Fibroblast of skin of right quadriceps (primary cell): ENCODE measurements at regions not wholly inside any gene's neighbourhood (a gene's known extent, or its start where the extent isn't known, plus 50 kb on each side); places are given as distances from the start of the nearest gene placed in this dataset.

Experiments
- DNase-seq: peaks from one replicate; pipeline ENCODE4 v3.0.0-alpha.2; 2013

DNA sequence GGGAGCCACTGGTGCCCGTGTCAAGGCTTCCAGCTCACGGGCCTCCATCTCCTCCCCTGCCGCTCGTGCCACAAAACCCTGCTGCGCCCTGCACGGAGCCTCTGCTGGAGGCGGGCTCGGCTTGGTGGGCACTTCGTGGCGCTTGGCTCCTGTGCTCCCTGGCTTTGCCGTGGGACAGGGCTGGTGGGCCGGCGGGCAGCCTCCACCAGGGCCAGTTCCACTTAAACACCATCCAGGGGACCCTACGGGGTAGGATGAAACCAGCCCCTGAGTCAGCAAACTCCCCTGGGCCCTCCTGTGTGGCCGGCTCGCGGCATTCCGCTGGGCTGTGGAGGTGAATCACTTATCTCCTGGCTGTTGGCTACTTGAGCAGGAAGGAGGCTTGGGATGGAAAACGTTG, 1304.6 kb downstream of the BRD1 start:
- DNase-seq, result peak; percentile 39

DNA sequence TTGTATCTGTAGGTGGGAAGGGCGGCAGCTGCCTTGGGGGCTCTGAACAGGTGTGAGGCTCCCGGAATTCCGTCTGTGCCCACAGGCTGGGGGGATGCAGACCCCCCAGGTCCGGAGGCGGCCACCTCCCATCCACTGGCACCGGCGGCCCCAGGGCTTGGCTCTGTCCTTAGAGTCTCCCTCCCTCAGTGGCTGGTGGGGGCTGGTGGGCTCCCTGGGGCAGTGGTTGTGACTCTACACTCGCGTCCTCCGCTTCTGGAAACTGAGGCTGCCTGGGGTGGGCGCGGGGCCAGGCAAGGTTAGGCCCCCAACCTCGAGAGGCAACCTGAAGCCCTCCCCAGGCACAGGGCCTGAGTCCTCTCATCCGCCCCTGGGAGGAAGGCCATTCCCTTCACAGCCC, 1305.4 kb downstream of the BRD1 start:
- no peak for DNase-seq

DNA sequence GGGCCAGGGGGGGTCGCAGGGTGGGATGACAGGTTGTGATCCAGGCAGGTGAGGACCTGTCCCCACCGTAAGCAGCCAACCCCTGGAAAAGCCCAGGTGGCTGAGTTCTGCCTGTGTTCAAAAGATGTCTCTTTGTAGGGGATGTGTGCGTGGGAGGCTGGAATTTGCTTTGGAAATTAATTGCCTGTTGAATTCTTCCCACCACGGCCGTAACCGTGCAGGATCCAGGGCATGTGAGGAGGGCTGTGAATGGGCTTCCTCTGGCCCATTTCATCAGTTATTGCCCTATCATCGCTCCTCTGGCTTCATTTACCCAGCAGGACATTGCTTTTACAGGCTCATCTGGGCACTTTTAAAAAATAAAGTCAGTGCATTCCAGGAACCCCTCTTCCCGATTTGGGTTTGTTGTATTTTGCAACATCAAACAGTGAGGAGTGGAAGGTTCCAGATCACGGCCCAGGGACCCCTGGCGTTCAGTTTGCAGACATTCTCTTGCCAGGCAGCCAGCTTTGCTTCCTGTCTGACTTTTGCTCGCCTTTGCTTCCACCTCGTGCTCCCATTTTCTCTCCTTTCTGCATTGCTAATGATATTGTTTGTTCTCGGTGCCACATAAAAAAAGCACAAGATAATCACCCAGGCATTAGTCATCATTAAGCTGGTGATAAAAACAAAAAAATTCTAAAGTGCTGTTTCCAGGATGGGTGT, 1306.6 kb downstream of the BRD1 start:
- peak; percentile 7 for DNase-seq

DNA sequence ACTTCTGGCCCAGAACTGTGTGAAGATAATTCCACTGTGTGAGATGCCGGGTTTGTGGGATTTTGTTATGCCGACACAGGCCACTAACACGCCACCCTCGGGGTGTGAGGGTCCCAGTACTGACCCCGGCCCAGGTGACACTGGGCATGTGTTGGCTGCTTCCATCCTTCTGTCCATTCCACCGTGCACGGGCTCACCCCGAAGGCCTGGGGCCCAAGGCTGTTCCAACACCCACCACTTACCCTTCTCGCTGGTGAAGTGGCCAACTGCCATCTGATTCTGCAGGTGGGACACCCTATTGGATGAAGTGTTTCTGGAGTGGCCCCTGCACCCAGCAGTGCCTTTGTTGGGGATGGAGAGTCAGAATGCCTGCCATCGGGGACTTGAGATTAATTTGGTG, 1307.5 kb downstream of the BRD1 start:
- DNase-seq, result no peak

DNA sequence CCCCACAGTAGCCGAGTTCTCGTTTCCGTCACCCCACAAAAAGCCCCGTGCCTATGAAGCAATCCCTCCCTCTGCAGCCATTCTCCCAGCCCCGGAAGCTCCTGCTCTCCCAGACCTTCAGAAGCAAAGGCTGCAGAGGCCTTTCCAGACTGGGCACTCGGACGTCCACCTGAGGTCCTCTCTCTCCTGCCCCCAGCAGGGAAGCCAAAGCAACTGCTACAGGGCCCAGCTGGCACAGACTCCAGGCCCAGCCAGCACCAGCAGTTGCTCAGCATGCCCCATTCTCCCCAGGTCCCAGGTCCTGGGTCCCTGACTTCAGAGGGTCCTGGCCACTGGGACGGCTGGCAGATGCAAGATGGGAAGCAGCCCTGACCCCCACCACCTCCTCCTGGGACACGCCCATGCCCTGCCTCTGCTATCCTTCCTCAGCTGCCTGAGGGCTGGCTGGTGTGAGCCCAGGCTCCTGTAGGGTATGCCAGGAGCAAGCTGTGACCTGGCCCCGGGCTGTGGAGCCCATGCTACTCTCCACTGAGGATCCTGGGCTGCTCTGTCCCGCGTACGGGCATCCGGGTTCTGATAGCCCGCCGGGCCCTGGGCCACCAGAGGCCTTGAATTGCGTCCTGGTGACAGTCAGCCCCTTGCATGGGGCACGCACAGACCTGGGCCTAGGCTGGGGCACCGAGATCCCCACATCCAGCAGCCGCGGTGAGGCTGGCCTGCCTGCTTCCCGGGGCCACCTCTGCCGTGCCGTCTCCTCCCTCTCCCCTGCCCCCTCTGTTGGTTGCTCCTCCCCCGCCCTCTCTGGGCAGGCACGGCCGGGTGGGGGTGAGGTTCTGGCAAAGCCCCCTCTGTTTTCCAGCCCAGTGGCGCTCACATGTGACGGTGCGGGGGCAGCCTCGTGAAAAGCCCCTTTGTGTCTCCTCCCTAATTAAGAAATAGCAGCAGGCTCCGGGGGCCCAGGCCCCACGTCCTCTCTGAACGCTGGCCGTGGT, 1310.3 kb downstream of the BRD1 start:
- no peak for DNase-seq

DNA sequence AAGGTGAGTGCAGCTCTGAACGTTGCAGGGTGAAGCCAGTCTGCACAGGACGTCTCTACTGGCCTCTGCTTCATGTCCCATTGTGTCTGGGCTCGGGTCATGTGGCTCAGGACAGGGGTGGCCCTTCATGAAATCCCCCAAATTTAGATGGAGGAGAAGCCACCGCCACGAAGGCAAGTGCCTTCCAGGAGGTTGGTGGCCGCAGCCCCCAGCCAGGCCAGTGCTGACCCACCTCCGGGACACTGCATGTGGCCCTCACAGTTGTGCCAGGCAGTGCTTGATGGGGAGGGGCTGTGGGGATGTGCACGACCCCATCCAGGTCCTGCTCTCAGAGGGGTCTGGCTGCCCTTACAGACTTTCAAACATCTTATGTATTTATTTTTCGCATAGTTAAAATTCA, 1311.1 kb downstream of the BRD1 start:
- DNase-seq, result no peak

DNA sequence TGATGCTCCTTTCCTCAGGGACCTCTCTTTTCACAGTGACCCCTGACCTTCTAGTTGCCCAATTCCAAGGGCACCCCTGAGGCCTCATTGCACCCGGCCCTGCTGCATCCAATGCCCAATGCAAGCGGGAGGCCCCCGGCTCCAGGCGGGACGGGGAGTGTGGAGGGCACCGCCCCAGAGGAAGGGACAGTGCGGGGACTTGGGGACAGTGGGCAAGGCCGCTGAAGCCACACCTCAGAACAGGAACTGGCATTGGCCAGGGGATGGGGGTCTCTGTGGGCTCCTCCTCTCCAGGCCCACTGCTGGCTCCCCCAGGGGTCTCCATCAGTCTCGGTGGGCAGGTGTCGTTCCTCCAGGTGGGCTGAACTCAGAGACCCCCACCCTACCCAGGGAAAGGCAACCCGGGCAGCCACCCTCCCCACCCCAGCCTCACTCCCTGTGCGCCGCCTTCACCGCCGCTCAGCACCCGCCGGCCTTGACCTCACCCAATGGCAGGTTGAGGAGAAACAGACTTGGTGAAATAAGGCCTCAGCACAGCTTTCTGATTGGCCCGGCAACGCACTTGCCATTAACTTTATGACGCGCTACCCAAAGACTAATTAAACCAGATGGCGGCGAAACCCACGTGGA, 1312.0 kb downstream of the BRD1 start:
- no peak for DNase-seq

DNA sequence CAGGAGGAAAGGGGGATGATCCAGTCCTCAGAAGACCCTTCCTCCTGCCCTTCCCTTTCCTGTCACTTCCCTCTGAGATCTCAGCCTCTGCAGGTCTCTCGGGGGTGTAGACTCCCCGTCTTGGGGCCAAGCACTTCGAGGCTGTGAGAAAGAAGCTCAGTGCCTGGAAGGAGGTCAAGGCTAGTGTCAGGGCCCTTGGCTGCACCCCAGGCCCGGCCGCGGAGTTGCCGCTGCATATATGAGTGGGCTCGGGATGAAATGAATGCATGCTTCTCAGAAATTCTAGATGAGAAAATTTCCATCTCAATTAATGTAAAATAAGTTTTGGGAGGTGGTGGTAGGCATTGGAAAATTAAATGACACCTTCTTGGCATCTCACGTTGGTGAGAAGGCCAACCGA, 1313.7 kb downstream of the BRD1 start:
- no peak for DNase-seq

DNA sequence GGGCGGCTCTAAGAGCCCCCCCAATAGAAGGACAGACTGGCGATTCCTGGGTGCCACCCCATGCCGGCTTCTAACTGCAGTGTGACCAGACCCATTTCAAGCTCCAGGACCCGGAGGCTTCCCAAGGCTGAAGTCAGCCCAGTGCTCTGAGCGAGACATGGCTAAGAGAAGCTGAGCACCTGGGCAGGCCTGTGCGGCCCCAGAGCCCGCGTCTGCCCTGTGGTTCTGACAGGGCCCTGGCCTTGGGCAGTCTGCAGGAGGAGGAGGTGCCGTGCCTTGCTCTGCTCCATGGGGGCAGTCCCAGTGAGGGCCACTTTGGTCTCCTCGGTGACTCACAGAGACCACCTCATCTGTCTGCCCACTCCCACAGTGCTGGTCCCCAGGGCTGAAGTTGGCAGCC, 1314.2 kb downstream of the BRD1 start:
- DNase-seq, result no peak

DNA sequence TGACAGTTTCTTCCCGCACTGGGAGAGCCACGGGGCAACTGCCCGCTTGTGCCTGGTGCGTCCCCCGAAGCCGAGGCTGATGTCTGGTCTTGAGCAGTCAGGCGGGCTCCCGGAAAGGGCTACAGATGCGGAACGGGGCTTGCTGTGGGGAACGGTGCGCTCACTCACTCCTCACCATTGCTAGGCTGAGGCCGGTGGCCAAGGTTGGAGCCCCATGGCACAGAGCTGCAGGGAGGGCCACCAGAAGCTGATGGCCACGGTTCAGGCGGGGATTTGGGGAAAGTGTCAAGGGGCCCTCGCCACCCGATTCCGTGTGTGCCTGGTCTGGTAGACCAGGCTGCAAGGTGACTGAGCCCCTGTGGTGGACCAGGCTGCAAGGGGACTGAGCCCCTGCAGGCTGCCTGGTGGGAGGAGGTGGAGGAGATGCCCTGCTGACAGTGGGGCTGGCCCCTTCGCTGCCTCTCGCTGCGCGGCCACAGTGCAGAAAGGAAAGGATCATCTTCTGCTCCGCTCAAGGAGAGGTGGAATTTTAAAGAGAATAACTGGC, 1315.8 kb downstream of the BRD1 start:
- DNase-seq, result no peak

DNA sequence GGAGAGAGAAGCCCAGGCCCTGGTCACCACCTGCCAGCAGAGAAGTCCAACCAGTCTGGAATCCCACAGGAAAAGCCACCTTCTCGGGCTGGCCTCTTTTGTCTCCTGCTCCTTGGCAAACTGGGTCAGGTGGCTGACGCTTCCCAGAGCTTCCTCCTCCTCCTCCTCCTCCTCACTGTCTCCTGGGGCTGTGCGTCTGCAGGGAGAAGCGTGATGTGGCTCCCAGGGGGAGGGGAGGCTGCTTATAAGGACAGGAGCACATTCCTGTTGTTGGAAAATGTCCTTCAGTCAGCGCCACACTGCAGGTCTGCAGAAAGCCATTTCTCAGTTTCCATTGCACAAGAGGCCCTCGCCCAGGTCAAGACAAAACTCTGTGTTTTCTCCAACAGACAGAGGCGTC, 1316.5 kb downstream of the BRD1 start:
- no peak for DNase-seq

DNA sequence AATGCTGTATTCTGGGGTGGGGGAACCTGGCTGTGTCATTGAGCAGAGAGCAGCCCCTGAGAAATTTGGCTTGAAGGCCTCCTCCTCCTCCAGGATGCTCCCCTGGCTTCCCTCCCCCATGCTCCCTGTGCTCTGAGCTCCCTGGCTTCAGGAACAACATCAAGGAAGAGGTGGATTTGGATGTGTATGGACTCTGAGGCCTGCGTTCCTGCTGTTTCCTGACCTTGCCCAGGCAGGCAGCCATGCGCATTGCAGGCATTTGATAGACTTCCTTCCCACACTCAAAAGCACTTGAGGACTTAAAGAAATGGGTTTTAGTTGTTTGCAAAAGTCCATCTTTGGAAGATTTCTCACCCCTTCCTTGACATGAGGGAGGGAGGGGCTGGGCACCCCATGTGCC, 1317.1 kb downstream of the BRD1 start:
- DNase-seq, result no peak

DNA sequence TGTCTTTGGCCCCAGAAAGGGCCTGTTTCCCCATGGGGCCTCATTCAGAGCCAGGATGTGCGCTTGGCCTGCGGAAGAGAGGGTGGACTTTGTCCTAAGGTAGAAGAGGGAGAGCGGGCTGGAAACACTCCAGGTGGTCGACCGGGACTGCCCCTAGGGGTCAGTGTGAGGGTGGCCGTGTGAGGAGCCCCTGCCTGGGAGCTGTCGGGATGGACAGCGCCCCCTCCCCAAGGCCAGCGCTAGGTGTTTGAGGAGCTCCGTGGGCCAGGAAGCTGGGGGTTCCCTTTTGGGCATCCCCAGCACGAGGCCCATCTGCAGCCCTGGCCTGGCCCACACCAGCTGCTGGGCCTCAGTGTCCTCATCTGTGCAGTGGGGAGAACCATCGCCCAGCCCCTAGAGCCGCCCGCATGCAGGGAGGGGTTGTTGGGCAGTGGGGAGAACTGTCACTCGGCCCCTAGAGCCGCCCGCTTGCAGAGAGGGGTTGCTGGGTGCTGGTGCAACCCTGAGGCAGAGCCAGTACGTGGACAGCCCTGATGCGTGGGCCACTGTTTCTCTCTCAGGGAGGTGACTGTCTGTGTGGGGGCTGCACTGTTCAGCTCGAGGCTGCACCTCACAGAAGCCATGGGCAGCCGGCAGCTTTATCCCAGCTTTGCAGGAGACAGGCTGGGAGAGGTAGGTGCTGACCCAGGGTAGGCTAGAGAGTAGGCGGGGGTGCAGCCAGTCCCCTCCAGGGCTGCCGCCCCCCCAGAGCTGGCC, 1319.9 kb downstream of the BRD1 start:
- no peak for DNase-seq

DNA sequence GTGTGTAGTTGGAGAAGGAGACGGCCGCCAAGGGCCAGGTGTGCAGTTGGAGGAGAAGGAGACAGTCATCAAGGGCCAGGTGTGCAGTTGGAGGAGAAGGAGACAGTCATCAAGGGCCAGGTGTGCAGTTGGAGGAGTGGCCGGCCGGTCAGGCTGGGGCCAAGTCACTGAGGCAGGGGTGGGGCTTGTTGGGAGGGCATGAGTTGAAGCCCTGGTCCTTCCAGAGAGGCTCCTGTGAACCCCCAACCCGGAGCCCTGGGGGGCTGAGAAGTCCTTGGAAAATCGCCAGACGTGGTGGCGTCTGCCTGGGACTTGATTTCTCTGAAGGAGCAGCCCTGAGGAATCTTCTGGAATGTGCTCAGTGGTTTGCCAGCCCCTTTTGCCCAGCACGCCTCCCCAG, 1320.5 kb downstream of the BRD1 start:
- DNase-seq, result no peak

DNA sequence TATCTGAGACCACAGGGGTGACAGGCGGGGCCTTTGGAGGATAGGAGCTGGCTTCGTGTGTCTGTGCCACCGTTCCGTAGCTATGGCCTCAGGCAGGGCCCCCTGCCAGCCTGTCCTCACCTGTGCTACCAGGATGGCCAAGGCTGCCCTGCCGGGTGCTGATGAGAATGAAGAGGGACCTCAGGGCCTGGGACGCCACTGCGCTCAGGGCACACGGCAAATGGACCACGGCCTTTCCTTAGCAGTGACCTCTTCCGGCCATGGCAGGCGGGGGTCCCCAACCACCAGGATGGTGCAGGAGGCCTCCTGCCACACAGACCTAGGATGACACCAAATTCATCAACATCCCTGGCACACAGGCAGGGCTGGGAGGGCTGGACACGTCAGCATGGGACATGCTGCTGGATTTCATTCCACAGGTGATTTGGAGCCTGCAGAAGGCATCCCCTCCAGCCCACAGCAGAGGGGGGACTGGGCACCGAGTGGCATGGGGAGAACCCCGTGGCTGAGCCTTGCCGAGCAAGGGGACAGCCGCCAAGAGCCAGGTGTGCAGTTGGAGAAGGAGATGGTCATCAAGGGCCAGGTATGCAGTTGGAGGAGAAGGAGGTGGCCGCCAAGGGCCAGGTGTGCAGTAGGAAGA, 1321.0 kb downstream of the BRD1 start:
- DNase-seq, result no peak

DNA sequence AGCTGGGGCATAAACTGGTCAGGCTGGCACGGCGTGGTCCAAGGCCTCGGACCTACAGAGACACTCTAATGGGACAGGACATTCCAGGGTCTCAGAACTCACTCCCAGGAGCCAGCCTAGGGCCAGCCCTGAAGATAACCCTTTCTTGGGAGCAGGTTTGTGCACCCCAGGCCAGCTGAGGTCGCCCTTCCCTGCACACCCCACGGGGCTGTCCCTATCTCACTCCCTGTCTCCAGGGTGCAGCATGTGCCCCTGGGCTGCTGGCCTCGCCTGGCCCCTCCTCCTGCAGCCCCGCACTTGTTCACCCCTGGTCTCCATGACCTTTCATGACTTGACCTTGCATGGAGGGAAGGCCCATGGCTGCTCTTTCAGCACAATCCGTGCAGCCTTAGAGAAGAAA, 1321.8 kb downstream of the BRD1 start:
- no peak for DNase-seq

DNA sequence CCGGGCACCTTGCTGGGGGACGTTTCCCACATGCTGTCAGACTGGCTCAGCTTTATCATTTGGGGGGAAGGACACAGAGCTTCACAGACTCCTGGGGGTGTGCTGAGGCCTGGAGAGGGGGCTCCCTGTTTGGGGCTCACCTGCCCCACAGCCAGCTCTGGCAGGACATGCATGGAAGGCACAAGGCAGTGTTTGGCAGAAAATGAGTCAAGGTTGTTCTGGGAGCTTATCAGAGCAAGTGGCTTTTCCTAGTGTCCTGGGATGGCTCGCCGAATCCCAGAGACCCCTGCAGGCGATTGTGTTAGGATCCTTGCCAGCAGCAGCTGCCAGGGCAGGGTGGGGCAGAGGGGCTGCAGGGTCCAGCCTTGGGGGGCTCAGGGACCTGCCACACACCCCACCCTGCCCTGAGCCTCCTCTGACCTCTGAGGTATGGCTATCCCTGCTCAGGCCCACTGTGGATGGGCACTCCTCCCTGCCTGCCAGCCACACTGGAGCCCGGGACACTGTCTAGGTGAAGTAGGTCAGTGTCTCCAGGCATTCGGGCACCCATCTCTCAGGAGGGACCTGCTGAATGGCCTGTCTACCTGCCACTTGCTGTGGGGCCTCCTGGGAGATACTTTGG, 1323.0 kb downstream of the BRD1 start:
- no peak for DNase-seq

DNA sequence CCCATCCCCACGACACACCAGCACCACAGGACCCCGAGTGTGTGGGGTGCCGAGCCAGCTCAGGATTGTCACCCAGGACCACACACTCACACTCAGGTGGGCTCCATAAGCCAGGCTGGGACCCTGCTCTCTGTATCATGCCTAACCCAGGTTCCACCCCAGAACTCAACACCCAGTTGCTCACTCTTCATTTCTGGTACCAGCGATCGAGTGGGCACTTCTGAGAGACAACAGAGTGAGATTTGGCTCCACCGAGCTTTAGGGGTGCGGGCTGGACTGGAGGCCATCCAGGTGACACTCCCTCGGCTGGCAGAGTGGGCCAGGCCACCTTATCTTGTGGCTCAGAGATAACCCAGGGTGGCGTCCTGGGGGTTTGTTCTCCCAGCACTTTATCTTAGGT, 1323.8 kb downstream of the BRD1 start:
- no peak for DNase-seq

DNA sequence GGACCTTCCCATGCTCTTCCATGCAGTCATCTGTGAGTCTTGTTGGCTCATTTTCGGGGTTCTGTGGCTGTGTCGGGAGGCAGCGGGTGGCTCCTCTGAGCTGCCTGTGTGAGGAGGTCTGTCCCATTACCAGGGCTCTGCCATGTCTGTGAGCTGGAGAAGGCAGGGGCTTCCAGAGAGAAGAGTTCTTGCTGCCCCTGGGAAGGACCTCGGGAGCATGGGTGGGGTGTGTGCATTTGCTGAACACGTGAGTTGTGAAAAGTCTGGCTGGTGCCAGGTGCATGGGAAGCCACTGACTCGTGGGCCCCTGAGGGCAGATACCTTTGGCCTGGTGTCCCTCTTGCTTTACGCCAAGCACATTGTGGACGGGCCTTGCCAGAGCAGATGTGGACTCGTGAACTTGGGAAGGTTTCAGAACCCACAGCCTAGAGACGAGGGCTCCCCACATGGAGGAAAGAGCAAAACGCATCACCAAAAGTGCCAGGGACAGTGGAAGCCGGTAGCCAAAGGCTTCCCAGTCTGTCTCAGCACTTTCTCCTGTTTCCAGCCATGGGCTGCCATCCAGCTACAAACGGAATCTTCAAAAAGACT, 1324.5 kb downstream of the BRD1 start:
- DNase-seq, result no peak

DNA sequence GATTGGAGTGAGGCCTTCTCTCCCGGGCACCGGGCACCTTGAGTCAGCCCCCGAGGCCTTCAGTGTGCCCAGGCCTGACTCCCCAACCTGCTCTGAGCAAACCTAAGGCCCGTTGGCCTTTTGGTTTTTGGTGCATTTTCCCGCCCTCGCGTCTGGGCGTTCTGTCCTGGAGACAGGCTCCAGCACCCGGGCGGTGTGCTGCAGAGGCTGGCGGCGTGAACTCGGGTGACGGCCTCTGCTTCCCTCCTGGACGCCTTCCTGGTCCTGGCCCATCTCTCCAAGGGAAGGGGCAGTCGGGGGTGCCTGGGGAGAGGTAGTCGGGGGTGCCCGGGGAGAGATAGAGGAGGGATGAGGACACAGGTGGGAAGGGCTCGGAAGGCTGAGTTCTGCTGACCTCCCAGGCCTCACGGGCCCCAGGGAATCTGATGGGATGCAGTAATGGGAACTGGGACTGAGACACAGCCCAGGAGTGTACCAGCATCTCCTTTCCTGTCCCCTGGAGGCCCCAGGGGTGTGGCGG, 1326.4 kb downstream of the BRD1 start:
- no peak for DNase-seq
